Stimulated activated effector memory CD8-positive, alpha-beta T cell treated with anti-CD3 and anti-CD28 coated beads, Interleukin-12 subunit alpha, Interleukin-12 subunit beta, amount 100 ng/mL, for 72 hours (primary cell): ENCODE measurements at regions not wholly inside any gene's neighbourhood (a gene's known extent, or its start where the extent isn't known, plus 50 kb on each side); places are given as distances from the start of the nearest gene placed in this dataset.

Experiments
- ATAC-seq: fragments of 150-1000 bp; cut with Tn5 transposase; 2 replicates; pipeline ENCODE4 v1.10.0; 2021
- DNase-seq, 2 donors: peaks; one replicate each; pipeline ENCODE4 v3.0.0; 2021 to 2022; ENCODE audit warnings: low spot score in 2 of 2
- H3K27ac Mint-ChIP-seq: one replicate; pipeline ENCODE4 v1.8.0; 2022; ENCODE audit warnings: mild to moderate bottlenecking, mixed read lengths
- H3K36me3 Mint-ChIP-seq: one replicate; pipeline ENCODE4 v1.8.0; 2022; ENCODE audit warnings: mild to moderate bottlenecking, mixed read lengths
- H3K4me1 Mint-ChIP-seq: one replicate; pipeline ENCODE4 v1.8.0; 2022; ENCODE audit warnings: mixed read lengths
- H3K4me3 Mint-ChIP-seq: one replicate; pipeline ENCODE4 v1.8.0; 2022; ENCODE audit warnings: mild to moderate bottlenecking, mixed read lengths
- H3K9me3 Mint-ChIP-seq: one replicate; pipeline ENCODE4 v1.8.0; 2022; ENCODE audit warnings: mixed read lengths

DNA sequence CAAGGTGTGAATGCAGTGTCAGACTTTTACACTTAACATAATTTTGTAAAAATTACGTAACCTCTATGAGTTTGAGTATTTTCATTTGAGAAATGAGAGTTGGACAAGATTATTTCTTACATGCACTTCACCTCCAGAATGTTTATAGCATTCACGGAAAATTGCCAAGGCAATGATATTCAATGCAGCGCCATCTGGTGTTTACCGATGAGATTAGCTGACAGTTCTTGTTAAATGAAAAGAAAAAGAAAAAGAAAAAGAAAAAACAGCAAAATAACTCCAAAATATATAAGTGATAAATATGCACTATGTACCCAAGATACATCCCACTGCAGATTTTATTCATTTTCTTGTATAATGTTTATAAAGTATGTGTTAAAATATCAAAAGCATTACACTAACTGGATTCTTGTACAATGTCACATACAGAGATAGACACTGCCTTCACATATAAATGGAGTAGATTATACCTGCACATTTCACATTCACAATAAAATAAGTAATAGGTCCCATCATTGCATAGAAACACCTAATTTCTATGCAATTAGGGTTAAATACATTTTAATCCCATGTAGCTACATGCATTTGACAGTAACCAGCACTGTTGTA lies 976.3 kb upstream of the FAT3 start:
- Mint-ChIP-seq H3K4me1 (no peaks in the 10 kb centered on the region), H3K36me3 (no peaks in the 10 kb centered on the region), H3K4me3 (no peak overlapping the region), H3K27ac (no peak overlapping the region), H3K9me3 (peaks cover 6% of the 10 kb centered on the region)
- DNase-seq (no peak), ATAC-seq (no peak)

GRCh38 chr11:91247009-91247735 lies 977.4 kb upstream of the FAT3 start:
- no peak overlapping the region for H3K4me3 Mint-ChIP-seq
- DNase-seq (no peak), ATAC-seq (no peak)
- no peak overlapping the region for H3K27ac Mint-ChIP-seq
- H3K4me1 Mint-ChIP-seq: no peaks in the 10 kb centered on the region
- H3K36me3 Mint-ChIP-seq: no peaks in the 10 kb centered on the region
- H3K9me3 Mint-ChIP-seq: peaks cover 6% of the 10 kb centered on the region

DNA sequence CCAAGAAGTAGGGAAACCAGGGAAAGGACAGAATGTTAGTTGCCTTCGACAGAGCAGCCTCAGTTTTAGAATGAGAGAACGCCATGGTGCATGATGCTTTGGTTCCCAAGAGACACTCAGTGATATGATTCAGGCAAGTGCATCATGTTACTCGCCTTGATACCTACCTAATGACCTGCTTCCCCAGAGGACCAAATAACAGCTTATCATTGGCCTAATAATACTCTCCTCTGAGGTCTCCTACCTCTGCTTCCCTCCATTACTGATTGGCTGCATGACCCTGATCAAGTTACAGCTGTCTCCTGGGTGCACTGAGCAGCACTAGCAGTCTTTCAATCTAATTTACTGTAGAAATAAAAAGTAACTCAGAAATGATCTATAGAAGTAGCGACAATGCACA lies 979.7 kb upstream of the FAT3 start:
- Mint-ChIP-seq H3K4me1 (no peaks in the 10 kb centered on the region), H3K27ac (no peak overlapping the region), H3K36me3 (no peaks in the 10 kb centered on the region), H3K9me3 (peaks cover 6% of the 10 kb centered on the region), H3K4me3 (no peak overlapping the region)
- ATAC-seq (no peak), DNase-seq (no peak)

GRCh38 chr11:91243630-91244029 lies 981.0 kb upstream of the FAT3 start:
- H3K4me1 Mint-ChIP-seq: no peaks in the 10 kb centered on the region
- no peaks in the 10 kb centered on the region for H3K36me3 Mint-ChIP-seq
- DNase-seq: no peak
- no peak for ATAC-seq
- H3K4me3 Mint-ChIP-seq: no peak overlapping the region
- no peak overlapping the region for H3K27ac Mint-ChIP-seq
- peaks cover 2% of the 10 kb centered on the region for H3K9me3 Mint-ChIP-seq

GRCh38 chr11:91243051-91243450 lies 981.6 kb upstream of the FAT3 start:
- DNase-seq (no peak), ATAC-seq (no peak)
- Mint-ChIP-seq H3K36me3 (no peaks in the 10 kb centered on the region), H3K27ac (no peak overlapping the region), H3K9me3 (peaks cover 6% of the 10 kb centered on the region), H3K4me1 (no peaks in the 10 kb centered on the region), H3K4me3 (no peak overlapping the region)

GRCh38 chr11:91241226-91241625 lies 983.4 kb upstream of the FAT3 start:
- Mint-ChIP-seq H3K4me3 (no peak overlapping the region), H3K4me1 (no peaks in the 10 kb centered on the region), H3K36me3 (no peaks in the 10 kb centered on the region), H3K9me3 (peaks cover 7% of the 10 kb centered on the region), H3K27ac (no peak overlapping the region)
- ATAC-seq: no peak
- DNase-seq: no peak

DNA sequence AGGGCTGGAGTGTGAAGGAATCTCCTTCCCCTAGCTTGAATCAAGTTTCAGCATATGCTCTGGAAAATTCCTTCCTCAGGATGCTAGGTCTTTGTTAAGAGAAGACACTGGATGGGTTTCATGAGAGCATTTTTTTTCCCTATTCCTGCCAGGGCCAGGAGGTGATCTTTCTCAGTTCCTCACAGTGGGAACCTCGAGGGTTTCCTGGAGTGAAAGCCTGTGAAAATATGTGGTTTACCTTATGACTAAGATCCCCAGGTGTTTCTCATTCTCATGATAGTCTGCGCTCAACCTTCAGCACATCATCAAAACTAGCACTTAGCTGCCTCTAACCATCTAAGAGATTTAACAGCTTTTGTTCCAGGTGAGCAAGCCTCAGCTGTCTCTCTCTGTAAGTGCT lies 985.3 kb upstream of the FAT3 start:
- DNase-seq: no peak
- Mint-ChIP-seq H3K4me1 (no peaks in the 10 kb centered on the region), H3K36me3 (no peaks in the 10 kb centered on the region), H3K9me3 (peaks cover 10% of the 10 kb centered on the region), H3K4me3 (no peak overlapping the region), H3K27ac (no peak overlapping the region)
- no peak for ATAC-seq

- H3K27ac Mint-ChIP-seq: no peak overlapping the region
- H3K36me3 Mint-ChIP-seq: no peaks in the 10 kb centered on the region
- H3K4me1 Mint-ChIP-seq: no peaks in the 10 kb centered on the region
- no peak overlapping the region for H3K4me3 Mint-ChIP-seq
- no peak for ATAC-seq
- H3K9me3 Mint-ChIP-seq: peaks cover 20% of the 10 kb centered on the region
- no peak for DNase-seq
Measured at GRCh38 chr11:91231226-91231625, 993.4 kb upstream of the FAT3 start.

- Mint-ChIP-seq H3K4me1 (no peaks in the 10 kb centered on the region), H3K9me3 (peaks cover 17% of the 10 kb centered on the region), H3K36me3 (no peaks in the 10 kb centered on the region), H3K4me3 (no peak overlapping the region), H3K27ac (no peak overlapping the region)
- DNase-seq: no peak
- ATAC-seq: no peak
Measured at GRCh38 chr11:91230647-91231046, 994.0 kb upstream of the FAT3 start.

DNA sequence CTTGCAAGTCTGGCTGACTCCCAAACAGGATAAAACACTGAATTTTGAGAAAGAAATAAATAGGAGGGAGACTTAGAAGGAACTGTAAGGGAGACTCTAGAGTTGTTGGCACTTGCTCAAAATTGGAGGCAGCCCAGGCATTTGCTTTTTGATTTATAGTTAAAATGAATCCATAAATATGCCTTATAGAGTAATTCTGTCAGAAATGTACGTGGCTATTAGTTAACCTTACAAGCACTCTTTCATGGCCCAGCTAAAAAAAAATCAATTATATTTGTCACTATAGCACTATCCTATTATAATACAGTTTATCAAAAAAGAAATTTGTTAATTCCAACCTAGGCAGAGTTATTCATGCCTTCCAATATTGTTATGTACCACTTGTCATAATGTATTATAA lies 1000.0 kb upstream of the CHORDC1 start:
- no peaks in the 10 kb centered on the region for H3K36me3 Mint-ChIP-seq
- H3K4me3 Mint-ChIP-seq: no peak overlapping the region
- ATAC-seq (no peak), DNase-seq (no peak)
- H3K9me3 Mint-ChIP-seq: peaks cover 11% of the 10 kb centered on the region
- no peak overlapping the region for H3K27ac Mint-ChIP-seq
- no peaks in the 10 kb centered on the region for H3K4me1 Mint-ChIP-seq

DNA sequence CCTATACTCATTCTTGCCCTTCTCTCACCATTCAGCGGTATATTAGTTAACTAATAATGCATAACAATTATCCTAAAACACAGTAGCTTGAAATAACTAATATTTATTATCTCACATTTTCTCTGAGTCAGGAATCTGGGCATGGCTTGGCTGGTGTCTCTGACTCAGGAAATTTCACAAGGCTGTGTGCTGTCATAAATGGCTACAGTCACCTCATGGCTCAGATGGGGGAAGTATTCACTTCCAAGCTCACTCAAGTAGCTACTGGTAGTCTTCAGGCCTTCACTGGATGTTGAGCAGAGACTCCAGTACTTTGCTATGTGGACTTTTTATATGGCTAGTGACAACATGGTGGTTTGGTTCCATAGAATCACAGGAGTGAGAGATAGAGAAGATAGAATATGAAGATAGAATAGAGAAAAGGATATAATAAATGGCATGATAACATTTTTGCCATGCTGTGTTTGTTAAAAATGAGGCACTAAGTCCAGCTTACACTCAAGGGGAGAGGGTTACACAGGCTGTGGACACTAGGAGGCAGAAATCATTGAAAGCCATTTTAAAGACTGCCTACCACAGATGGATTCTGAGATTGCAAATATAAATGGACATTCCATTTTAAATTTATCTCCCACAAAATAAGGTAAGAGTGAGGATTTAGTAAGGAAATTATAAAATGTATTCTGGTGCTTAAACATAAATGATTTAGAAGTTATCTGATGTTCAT lies 997.8 kb upstream of the CHORDC1 start:
- no peak overlapping the region for H3K4me3 Mint-ChIP-seq
- no peaks in the 10 kb centered on the region for H3K36me3 Mint-ChIP-seq

DNA sequence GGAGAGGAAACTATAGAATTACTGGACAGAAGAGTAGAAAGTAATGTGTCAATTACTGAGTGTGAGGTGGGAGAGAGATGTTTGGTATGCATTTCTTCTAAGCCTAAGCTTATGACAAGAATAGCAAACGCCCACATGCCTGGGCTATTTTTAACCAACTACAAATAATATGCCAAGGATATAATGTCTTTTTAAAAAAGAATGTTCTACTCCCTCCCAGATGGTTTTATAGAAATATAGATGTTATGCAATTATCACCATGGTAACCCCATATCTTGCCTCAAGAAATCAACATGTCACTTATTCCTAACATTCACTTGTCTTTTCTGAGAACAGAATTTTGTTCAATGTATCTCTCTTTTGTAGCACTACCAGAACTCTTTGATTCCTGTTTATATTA lies 996.7 kb upstream of the CHORDC1 start:
- no peaks in the 10 kb centered on the region for H3K4me1 Mint-ChIP-seq
- no peaks in the 10 kb centered on the region for H3K36me3 Mint-ChIP-seq
- no peak overlapping the region for H3K4me3 Mint-ChIP-seq
- H3K9me3 Mint-ChIP-seq: peaks cover 9% of the 10 kb centered on the region
- H3K27ac Mint-ChIP-seq: no peak overlapping the region
- ATAC-seq: no peak
- no peak for DNase-seq

More for the DNA sequence above, 997.8 kb upstream of the CHORDC1 start:
- peaks cover 9% of the 10 kb centered on the region for H3K9me3 Mint-ChIP-seq
- H3K4me1 Mint-ChIP-seq: no peaks in the 10 kb centered on the region
- no peak overlapping the region for H3K27ac Mint-ChIP-seq
- ATAC-seq: no peak
- no peak for DNase-seq

GRCh38 chr11:91209751-91210150 lies 986.9 kb upstream of the CHORDC1 start:
- ATAC-seq (no peak), DNase-seq (no peak)
- Mint-ChIP-seq H3K27ac (no peak overlapping the region), H3K36me3 (no peaks in the 10 kb centered on the region), H3K9me3 (peaks cover 21% of the 10 kb centered on the region), H3K4me1 (no peaks in the 10 kb centered on the region), H3K4me3 (no peak overlapping the region)

GRCh38 chr11:91209306-91209705 lies 986.5 kb upstream of the CHORDC1 start:
- no peaks in the 10 kb centered on the region for H3K4me1 Mint-ChIP-seq
- H3K4me3 Mint-ChIP-seq: no peak overlapping the region
- H3K9me3 Mint-ChIP-seq: peaks cover 21% of the 10 kb centered on the region
- no peak overlapping the region for H3K27ac Mint-ChIP-seq
- no peak for ATAC-seq
- no peak for DNase-seq
- H3K36me3 Mint-ChIP-seq: no peaks in the 10 kb centered on the region

DNA sequence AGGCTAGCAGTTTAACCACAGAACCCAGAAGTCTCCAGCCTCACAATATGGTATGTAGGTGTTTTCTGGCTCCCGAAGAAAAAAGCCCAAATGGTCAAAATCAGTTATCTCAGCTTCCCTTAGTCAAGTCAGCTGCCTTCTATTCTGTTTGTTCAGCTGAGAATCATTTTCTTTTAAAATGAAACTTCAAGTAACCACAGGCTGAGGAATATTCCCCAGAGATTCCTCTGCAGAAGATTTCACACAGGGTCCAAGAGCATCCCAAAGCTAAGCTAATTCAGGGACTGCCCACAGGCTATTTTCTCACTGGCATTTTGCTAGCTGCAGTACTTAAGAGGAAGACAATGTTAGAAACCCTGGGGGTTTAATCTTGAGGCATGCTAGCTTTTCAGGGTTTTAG lies 977.0 kb upstream of the CHORDC1 start:
- Mint-ChIP-seq H3K9me3 (peaks cover 17% of the 10 kb centered on the region), H3K4me1 (no peaks in the 10 kb centered on the region), H3K4me3 (no peak overlapping the region), H3K36me3 (no peaks in the 10 kb centered on the region), H3K27ac (no peak overlapping the region)
- no peak for DNase-seq
- ATAC-seq: no peak

DNA sequence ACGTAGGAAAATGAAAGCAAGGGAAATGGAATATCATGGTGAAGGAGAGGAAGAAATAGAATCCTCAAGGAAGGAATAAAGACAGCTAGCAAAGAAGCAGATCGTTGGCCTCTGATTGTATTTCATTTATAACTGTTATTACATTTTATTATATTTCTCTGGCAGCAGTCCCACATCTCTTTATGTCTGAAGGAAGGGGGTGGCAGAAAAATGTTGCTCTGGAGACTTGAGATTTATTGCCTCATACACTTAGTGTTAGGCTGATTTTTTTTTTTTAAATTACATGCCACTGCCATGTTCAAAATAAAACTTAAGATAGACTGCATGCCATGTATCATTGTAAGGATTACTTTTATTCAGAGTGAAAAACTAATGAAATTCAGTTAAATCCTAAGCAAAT lies 971.7 kb upstream of the CHORDC1 start:
- Mint-ChIP-seq H3K27ac (no peak overlapping the region), H3K36me3 (no peaks in the 10 kb centered on the region), H3K4me1 (no peaks in the 10 kb centered on the region), H3K4me3 (no peak overlapping the region), H3K9me3 (peaks cover 27% of the 10 kb centered on the region)
- DNase-seq (no peak), ATAC-seq (no peak)
